Right lobe of liver (tissue), 6 donors: ENCODE measurements at regions not wholly inside any gene's neighbourhood (a gene's known extent, or its start where the extent isn't known, plus 50 kb on each side); places are given as distances from the start of the nearest gene placed in this dataset.

ENCODE experiments used
- ATAC-seq, 4 donors: fragments of 200-7000 bp; cut with Tn5 transposase; one replicate each; pipeline ENCODE4 v1.9.1; 2020; ENCODE audit warnings: mild to moderate bottlenecking in 4 of 4, moderate library complexity in 4 of 4
- DNase-seq, 3 donors: peaks; one replicate each; pipeline ENCODE4 v3.0.0-alpha.2; 2020
- H3K27ac ChIP-seq, 3 donors: fragments of 200-600 bp; one replicate each; pipeline ENCODE4 v1.8.0; 2022
- H3K27me3 ChIP-seq, 2 donors: fragments of 200-600 bp; one replicate each; pipeline ENCODE4 v1.8.0; 2022
- H3K36me3 ChIP-seq, 4 donors: fragments of 200-600 bp; sonication (generic) in 1 of 4; one replicate each; pipeline versions ENCODE4 v1.5.1 to v1.8.0; 2017 to 2022; ENCODE audit warnings: control low read depth in 1 of 4
- H3K4me1 ChIP-seq, 4 donors: fragments of 200-600 bp; sonication (generic) in 1 of 4; one replicate each; pipeline versions ENCODE4 v1.5.1 to v1.8.0; 2017 to 2022; ENCODE audit warnings: control low read depth in 1 of 4
- H3K4me3 ChIP-seq, 3 donors: fragments of 200-600 bp; one replicate each; pipeline ENCODE4 v1.8.0; 2022
- H3K9me3 ChIP-seq, 4 donors: fragments of 200-600 bp; sonication (generic) in 1 of 4; one replicate each; pipeline versions ENCODE4 v1.5.1 to v1.8.0; 2017 to 2022; ENCODE audit warnings: control low read depth in 1 of 4
- POLR2A ChIP-seq: fragments of 450-650 bp; IDR thresholded peaks from one replicate; pipeline ENCODE4 v1.6.1; 2017; ENCODE audit warnings: antibody characterized with exemption, mild to moderate bottlenecking
- WGBS: methylation state at CpG from one replicate; pipeline ENCODE4 v1.1.6; 2018; ENCODE audit warnings: low coverage, low lambda C conversion rate; ENCODE audit not compliant: insufficient coverage; ENCODE audit errors: missing lambda C conversion rate; 5-methylcytosine and 5-hydroxymethylcytosine counted together
- intact Hi-C, 2 donors: fragments of 100-400 bp; cut with DNase I; formaldehyde crosslinking; loops; one replicate each; pipeline versions ENCODE4 v1.11.2 to v1.14.1; 2022
- TF ChIP-seq, protein P1 (sequence below), 4 donors: fragments of 200-600 bp in 3 of 4; fragments of 450-650 bp in 1 of 4; IDR thresholded peaks; one replicate each; pipeline versions ENCODE4 v1.5.1 to v1.8.0; 2016 to 2022; ENCODE audit warnings: antibody characterized with exemption in 4 of 4, mild to moderate bottlenecking in 2 of 4
- donor health status: DM: no; HTN: yes; CAD: no.
- donor health status: DM: no; HTN: no; CAD: no.
- donor health status: DM: no; HTN: no; CAD: no.
- donor health status: DM: no; HTN: yes; CAD: no.
- donor health status: DM: no; HTN: yes; CAD: no.

- TF ChIP-seq, protein P1, sequence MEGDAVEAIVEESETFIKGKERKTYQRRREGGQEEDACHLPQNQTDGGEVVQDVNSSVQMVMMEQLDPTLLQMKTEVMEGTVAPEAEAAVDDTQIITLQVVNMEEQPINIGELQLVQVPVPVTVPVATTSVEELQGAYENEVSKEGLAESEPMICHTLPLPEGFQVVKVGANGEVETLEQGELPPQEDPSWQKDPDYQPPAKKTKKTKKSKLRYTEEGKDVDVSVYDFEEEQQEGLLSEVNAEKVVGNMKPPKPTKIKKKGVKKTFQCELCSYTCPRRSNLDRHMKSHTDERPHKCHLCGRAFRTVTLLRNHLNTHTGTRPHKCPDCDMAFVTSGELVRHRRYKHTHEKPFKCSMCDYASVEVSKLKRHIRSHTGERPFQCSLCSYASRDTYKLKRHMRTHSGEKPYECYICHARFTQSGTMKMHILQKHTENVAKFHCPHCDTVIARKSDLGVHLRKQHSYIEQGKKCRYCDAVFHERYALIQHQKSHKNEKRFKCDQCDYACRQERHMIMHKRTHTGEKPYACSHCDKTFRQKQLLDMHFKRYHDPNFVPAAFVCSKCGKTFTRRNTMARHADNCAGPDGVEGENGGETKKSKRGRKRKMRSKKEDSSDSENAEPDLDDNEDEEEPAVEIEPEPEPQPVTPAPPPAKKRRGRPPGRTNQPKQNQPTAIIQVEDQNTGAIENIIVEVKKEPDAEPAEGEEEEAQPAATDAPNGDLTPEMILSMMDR (IDR thresholded peaks at IDR 0.05), result no peak
- TF ChIP-seq POLR2A, result no peak
- WGBS, result 33% methylated on average over 1 of the region's 1 CpG
- H3K36me3 ChIP-seq, result no peaks in the 10 kb centered on the region
- DNase-seq, result no peak
- intact Hi-C loops, result no loop called here
- ATAC-seq, result no peak
- no peak overlapping the region for H3K4me3 ChIP-seq
- H3K27ac ChIP-seq, result no peak overlapping the region
- no peaks in the 10 kb centered on the region for H3K9me3 ChIP-seq
- no peaks in the 10 kb centered on the region for H3K4me1 ChIP-seq
- H3K27me3 ChIP-seq, result no peaks in the 10 kb centered on the region
These were observed 84.6 kb upstream of the DCBLD2 start for GRCh38 chr3:98986073-98986472.

- intact Hi-C loops, result no loop called here
- Histone ChIP-seq H3K27me3 (no peaks in the 10 kb centered on the region), H3K36me3 (no peaks in the 10 kb centered on the region), H3K27ac (no peak overlapping the region), H3K4me1 (no peaks in the 10 kb centered on the region), H3K4me3 (no peak overlapping the region), H3K9me3 (no peaks in the 10 kb centered on the region)
- WGBS, result 22% methylated on average over 3 of the region's 3 CpGs
- no peak for ATAC-seq
- no peak for DNase-seq
- TF ChIP-seq, protein P1 (IDR thresholded peaks at IDR 0.05), result no peak
- no peak for TF ChIP-seq POLR2A
These were observed 83.9 kb upstream of the DCBLD2 start for GRCh38 chr3:98985431-98985830.

DNA sequence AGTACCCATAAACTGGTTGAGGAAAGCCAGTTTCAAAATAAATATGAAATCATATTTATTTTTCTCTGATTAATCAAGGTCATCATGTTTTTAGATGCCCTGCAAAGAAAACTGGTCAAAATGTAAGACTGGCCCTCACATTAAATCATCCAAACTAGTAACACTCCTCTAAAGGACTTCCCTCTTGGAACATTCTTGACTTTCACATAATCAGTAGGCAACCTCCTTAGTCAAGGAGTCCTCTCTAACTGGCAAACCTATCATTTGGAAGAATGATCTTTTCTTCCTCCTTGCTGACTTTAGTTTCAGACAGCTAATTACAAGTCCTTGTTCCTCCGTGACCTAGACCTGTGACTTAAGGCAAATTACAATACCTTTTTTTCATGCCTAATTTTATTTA lies 82.5 kb upstream of the DCBLD2 start:
- intact Hi-C loops, result no loop called here
- Histone ChIP-seq H3K4me3 (no peak overlapping the region), H3K9me3 (no peaks in the 10 kb centered on the region), H3K27ac (no peak overlapping the region), H3K27me3 (no peaks in the 10 kb centered on the region), H3K36me3 (no peaks in the 10 kb centered on the region), H3K4me1 (no peaks in the 10 kb centered on the region)
- DNase-seq (no peak), ATAC-seq (no peak)
- WGBS, result 79% methylated on average over 1 of the region's 1 CpG
- TF ChIP-seq, protein P1 (IDR thresholded peaks at IDR 0.05), result no peak
- TF ChIP-seq POLR2A, result no peak

DNA sequence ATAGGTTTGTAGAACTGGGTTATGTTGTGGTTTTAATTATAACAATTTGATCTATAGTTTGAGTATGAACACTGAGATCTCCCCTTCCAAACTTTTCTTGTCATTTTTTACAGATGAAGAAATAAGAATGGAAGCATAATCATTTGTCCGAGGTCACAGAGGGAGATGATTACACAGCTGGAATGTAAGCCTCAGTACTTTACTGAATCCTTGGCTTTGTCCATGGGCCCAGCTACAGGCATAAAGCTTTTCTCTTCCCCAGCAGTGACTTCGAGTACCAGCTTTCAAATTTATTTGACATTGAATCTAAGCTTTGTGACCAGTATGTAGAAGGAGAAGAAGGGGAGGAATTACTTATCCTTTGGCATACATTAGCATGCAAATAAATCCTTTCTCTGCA lies 80.9 kb upstream of the DCBLD2 start:
- Histone ChIP-seq H3K4me3 (no peak overlapping the region), H3K9me3 (no peaks in the 10 kb centered on the region), H3K27ac (no peak overlapping the region), H3K27me3 (no peaks in the 10 kb centered on the region), H3K4me1 (no peaks in the 10 kb centered on the region), H3K36me3 (no peaks in the 10 kb centered on the region)
- DNase-seq (no peak), ATAC-seq (no peak)
- intact Hi-C loops, result no loop called here
- TF ChIP-seq, protein P1 (IDR thresholded peaks at IDR 0.05), result no peak
- WGBS, result 49% methylated on average over 2 of the region's 2 CpGs

DNA sequence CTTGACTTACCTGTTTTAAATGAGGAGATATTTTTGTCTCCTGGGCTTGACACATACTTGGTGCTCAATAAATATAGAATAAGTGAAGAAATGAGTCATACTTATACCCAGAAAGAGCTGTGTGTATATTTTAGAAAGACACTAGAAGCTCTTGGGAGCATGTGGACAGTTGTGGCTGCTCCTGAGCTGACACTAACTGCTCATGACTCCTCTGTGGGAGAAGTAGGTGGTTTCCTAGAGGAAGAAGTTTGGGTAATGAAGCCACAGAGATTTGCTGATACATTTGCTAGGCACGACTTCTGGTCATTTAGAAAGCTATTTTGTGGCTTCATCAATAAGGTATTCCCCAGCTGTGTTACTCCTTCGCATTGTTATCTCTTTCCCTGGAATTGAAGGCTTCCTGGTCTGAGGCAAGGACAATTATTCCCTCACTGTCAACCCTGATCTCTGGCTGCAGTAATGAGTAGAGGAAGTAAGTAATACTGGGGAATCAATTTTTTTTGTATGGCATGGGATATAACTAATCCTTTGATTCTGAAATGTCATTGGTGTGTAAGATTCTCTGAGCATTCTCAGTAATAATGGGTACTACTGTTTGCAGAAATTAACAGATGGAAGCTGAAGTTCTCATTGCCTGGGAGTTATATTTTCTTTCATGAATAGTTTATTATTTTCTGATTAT lies 79.6 kb upstream of the DCBLD2 start:
- intact Hi-C loops, result no loop called here
- Histone ChIP-seq H3K4me1 (no peaks in the 10 kb centered on the region), H3K9me3 (no peaks in the 10 kb centered on the region), H3K27me3 (no peaks in the 10 kb centered on the region), H3K36me3 (no peaks in the 10 kb centered on the region), H3K4me3 (no peak overlapping the region), H3K27ac (no peak overlapping the region)
- TF ChIP-seq, protein P1 (IDR thresholded peaks at IDR 0.05), result no peak
- no peak for TF ChIP-seq POLR2A
- WGBS, result 28% methylated on average over 2 of the region's 2 CpGs
- DNase-seq (no peak), ATAC-seq (no peak)
